Smooth muscle cell (in vitro differentiated cells): ENCODE measurements at regions not wholly inside any gene's neighbourhood (a gene's known extent, or its start where the extent isn't known, plus 50 kb on each side); places are given as distances from the start of the nearest gene placed in this dataset.

Source experiments
- DNase-seq: peaks from one replicate; lab custom pipeline; 2025; ENCODE audit not compliant: unreplicated experiment; lab: John Stamatoyannopoulos, UW
- H2AFZ ChIP-seq: fragments of 200-600 bp; sonication (generic); 2 replicates; pipeline ENCODE4 v1.6.0; 2016; ENCODE audit warnings: antibody characterized with exemption, low read depth, mild to moderate bottlenecking
- H3F3A ChIP-seq: fragments of 200-600 bp; sonication (generic); 2 replicates; pipeline ENCODE4 v1.6.0; 2017; ENCODE audit warnings: antibody characterized with exemption, low read depth
- H3K27ac ChIP-seq: fragments of 200-600 bp; sonication (generic); 2 replicates; pipeline ENCODE4 v1.5.1; 2016; ENCODE audit warnings: low read depth, mild to moderate bottlenecking
- H3K27me3 ChIP-seq: fragments of 200-600 bp; sonication (generic); 2 replicates; pipeline ENCODE4 v1.6.1; 2016; ENCODE audit warnings: low read depth, mild to moderate bottlenecking
- H3K36me3 ChIP-seq: fragments of 200-600 bp; sonication (generic); 2 replicates; pipeline ENCODE4 v1.5.1; 2016; ENCODE audit warnings: low read depth
- H3K4me1 ChIP-seq: fragments of 200-600 bp; sonication (generic); 2 replicates; pipeline ENCODE4 v1.5.1; 2016; ENCODE audit warnings: low read depth
- H3K4me2 ChIP-seq: fragments of 200-600 bp; sonication (generic); 2 replicates; pipeline ENCODE4 v1.6.0; 2016; ENCODE audit warnings: mild to moderate bottlenecking
- H3K4me3 ChIP-seq: fragments of 200-600 bp; sonication (generic); 2 replicates; pipeline ENCODE4 v1.5.1; 2016; ENCODE audit warnings: mild to moderate bottlenecking
- H3K79me2 ChIP-seq: fragments of 200-600 bp; sonication (generic); 2 replicates; pipeline ENCODE4 v1.6.0; 2016; ENCODE audit warnings: low read depth, mild to moderate bottlenecking
- H3K9ac ChIP-seq: fragments of 200-600 bp; sonication (generic); 2 replicates; pipeline ENCODE4 v1.6.0; 2016; ENCODE audit warnings: low read depth
- H3K9me3 ChIP-seq: fragments of 200-600 bp; sonication (generic); replicated peaks from 2 replicates; pipeline ENCODE4 v1.5.1; 2016; ENCODE audit warnings: low read depth
- H4K20me1 ChIP-seq: fragments of 200-600 bp; sonication (generic); 2 replicates; pipeline ENCODE4 v1.6.0; 2016; ENCODE audit warnings: low read depth
- CTCF ChIP-seq: fragments of 200-600 bp; sonication (generic); IDR thresholded peaks from 2 replicates; pipeline ENCODE4 v1.5.1; 2017; ENCODE audit warnings: borderline replicate concordance, mild to moderate bottlenecking, antibody characterized with exemption; ENCODE audit not compliant: insufficient read depth, poor library complexity, severe bottlenecking
- WGBS: methylation state at CpG from one replicate; pipeline ENCODE4 v1.1.7; 2016; ENCODE audit warnings: low lambda C conversion rate; 5-methylcytosine and 5-hydroxymethylcytosine counted together

- DNase-seq = no peak
- Histone ChIP-seq H3K4me2 (no peak overlapping the region), H3K79me2 (no peaks in the 10 kb centered on the region), H3K9me3 (peaks cover 5% of the 10 kb centered on the region), H3K36me3 (no peaks in the 10 kb centered on the region), H3K9ac (no peak overlapping the region), H3K4me1 (no peaks in the 10 kb centered on the region), H3F3A (no peaks in the 10 kb centered on the region), H3K4me3 (no peak overlapping the region), H3K27me3 (no peaks in the 10 kb centered on the region), H4K20me1 (no peaks in the 10 kb centered on the region), H2AFZ (no peak overlapping the region), H3K27ac (no peak overlapping the region)
- no peak for TF ChIP-seq CTCF
- 89% methylated on average over 4 of the region's 4 CpGs for WGBS
These were observed 84.6 kb upstream of the CERS6 start for GRCh38 chr2:168371273-168372019.

GRCh38 chr2:168373468-168373867 lies 82.6 kb upstream of the CERS6 start:
- H3K27ac ChIP-seq = no peak overlapping the region
- no peak for TF ChIP-seq CTCF
- no peak overlapping the region for H3K4me2 ChIP-seq
- H3K4me1 ChIP-seq = no peaks in the 10 kb centered on the region
- H3K9me3 ChIP-seq = peaks cover 5% of the 10 kb centered on the region
- no peaks in the 10 kb centered on the region for H3K27me3 ChIP-seq
- no peaks in the 10 kb centered on the region for H4K20me1 ChIP-seq
- no peaks in the 10 kb centered on the region for H3F3A ChIP-seq
- no peak for DNase-seq
- no peak overlapping the region for H3K4me3 ChIP-seq
- no peak overlapping the region for H3K9ac ChIP-seq
- WGBS = 98% methylated on average over 2 of the region's 2 CpGs
- H2AFZ ChIP-seq = no peak overlapping the region
- no peaks in the 10 kb centered on the region for H3K79me2 ChIP-seq
- no peaks in the 10 kb centered on the region for H3K36me3 ChIP-seq

- no peak overlapping the region for H3K4me2 ChIP-seq
- DNase-seq = no peak
These were observed 80.8 kb upstream of the CERS6 start for GRCh38 chr2:168375195-168375798.

More at GRCh38 chr2:168375195-168375798, 80.8 kb upstream of the CERS6 start:
- no peak overlapping the region for H3K4me3 ChIP-seq
- H3K9me3 ChIP-seq = peaks cover 5% of the 10 kb centered on the region
- no peaks in the 10 kb centered on the region for H3K79me2 ChIP-seq
- peak; percentile 14 for TF ChIP-seq CTCF
- H4K20me1 ChIP-seq = no peaks in the 10 kb centered on the region
- no peak overlapping the region for H3K9ac ChIP-seq
- H2AFZ ChIP-seq = no peak overlapping the region
- no peaks in the 10 kb centered on the region for H3F3A ChIP-seq
- no peaks in the 10 kb centered on the region for H3K4me1 ChIP-seq
- no peaks in the 10 kb centered on the region for H3K27me3 ChIP-seq
- no peak overlapping the region for H3K27ac ChIP-seq
- H3K36me3 ChIP-seq = no peaks in the 10 kb centered on the region
